Epithelial cell of esophagus (primary cell): ENCODE measurements at regions not wholly inside any gene's neighbourhood (a gene's known extent, or its start where the extent isn't known, plus 50 kb on each side); places are given as distances from the start of the nearest gene placed in this dataset.

Source experiments
- DNase-seq: peaks from one replicate; pipeline ENCODE4 v3.0.0; 2010; ENCODE audit warnings: low read depth
- H3K4me3 ChIP-seq: 2 replicates; pipeline ENCODE4 v1.5.1; 2011; ENCODE audit warnings: mild to moderate bottlenecking, low read length, control low read depth
- CTCF ChIP-seq: IDR thresholded peaks from 2 replicates; pipeline ENCODE4 v1.5.1; 2011; ENCODE audit warnings: low read depth, mild to moderate bottlenecking, low read length, control low read depth, inconsistent platforms; ENCODE audit not compliant: insufficient read depth; ENCODE audit errors: missing control alignments

- TF ChIP-seq CTCF, result no peak
- no peak for DNase-seq
- no peak overlapping the region for H3K4me3 ChIP-seq
Measured at GRCh38 chr3:150261958-150262357, 146.1 kb upstream of the TSC22D2 start.

GRCh38 chr3:150261418-150261817 lies 146.7 kb upstream of the TSC22D2 start:
- TF ChIP-seq CTCF, result no peak
- no peak for DNase-seq
- H3K4me3 ChIP-seq, result no peak overlapping the region

GRCh38 chr3:150260398-150260710 lies 147.7 kb upstream of the TSC22D2 start:
- no peak for TF ChIP-seq CTCF
- no peak for DNase-seq
- H3K4me3 ChIP-seq, result no peak overlapping the region

GRCh38 chr3:150259526-150260397 lies 148.3 kb upstream of the TSC22D2 start:
- TF ChIP-seq CTCF, result no peak
- DNase-seq, result no peak
- no peak overlapping the region for H3K4me3 ChIP-seq

GRCh38 chr3:150256782-150257181 lies 151.3 kb upstream of the TSC22D2 start:
- H3K4me3 ChIP-seq, result no peak overlapping the region
- TF ChIP-seq CTCF, result no peak
- DNase-seq, result no peak

- DNase-seq, result no peak
- H3K4me3 ChIP-seq, result no peak overlapping the region
- TF ChIP-seq CTCF, result no peak
Measured at GRCh38 chr3:150256318-150256717, 151.8 kb upstream of the TSC22D2 start.

- no peak for DNase-seq
- H3K4me3 ChIP-seq, result no peak overlapping the region
- TF ChIP-seq CTCF, result no peak
Measured at GRCh38 chr3:150255826-150256225, 152.3 kb upstream of the TSC22D2 start.
